Adipocyte (in vitro differentiated cells): ENCODE measurements at regions not wholly inside any gene's neighbourhood (a gene's known extent, or its start where the extent isn't known, plus 50 kb on each side); places are given as distances from the start of the nearest gene placed in this dataset.
"Not testable (repeated sequence)": the region's sequence is repeated elsewhere in the genome, so short reads cannot be mapped to it uniquely, and the experiment has no call there.

Experiments used
- DNase-seq: peaks from one replicate; pipeline ENCODE4 v3.0.0-alpha.2; 2015; ENCODE audit warnings: low read depth
- H3K27me3 ChIP-seq: replicated peaks from 2 replicates; pipeline ENCODE4 v1.7.0; 2013; ENCODE audit warnings: mild to moderate bottlenecking, low read length, moderate library complexity; ENCODE audit not compliant: control insufficient read depth, insufficient read depth
- H3K36me3 ChIP-seq: 2 replicates; pipeline ENCODE4 v1.7.0; 2013; ENCODE audit warnings: low read length, mild to moderate bottlenecking, moderate library complexity; ENCODE audit not compliant: control insufficient read depth, insufficient read depth, severe bottlenecking
- H3K4me1 ChIP-seq: 2 replicates; pipeline ENCODE4 v1.7.0; 2013; ENCODE audit warnings: mild to moderate bottlenecking, low read length, moderate library complexity; ENCODE audit not compliant: control insufficient read depth, insufficient read depth
- H3K4me3 ChIP-seq: 2 replicates; pipeline ENCODE4 v1.7.0; 2013; ENCODE audit warnings: mild to moderate bottlenecking, low read length, moderate library complexity
- H3K9ac ChIP-seq: 2 replicates; pipeline ENCODE4 v1.7.0; 2013; ENCODE audit warnings: mild to moderate bottlenecking, low read length, moderate library complexity
- H3K9me3 ChIP-seq: 2 replicates; pipeline ENCODE4 v1.7.0; 2013; ENCODE audit warnings: mild to moderate bottlenecking, low read length, moderate library complexity; ENCODE audit not compliant: control insufficient read depth

DNA sequence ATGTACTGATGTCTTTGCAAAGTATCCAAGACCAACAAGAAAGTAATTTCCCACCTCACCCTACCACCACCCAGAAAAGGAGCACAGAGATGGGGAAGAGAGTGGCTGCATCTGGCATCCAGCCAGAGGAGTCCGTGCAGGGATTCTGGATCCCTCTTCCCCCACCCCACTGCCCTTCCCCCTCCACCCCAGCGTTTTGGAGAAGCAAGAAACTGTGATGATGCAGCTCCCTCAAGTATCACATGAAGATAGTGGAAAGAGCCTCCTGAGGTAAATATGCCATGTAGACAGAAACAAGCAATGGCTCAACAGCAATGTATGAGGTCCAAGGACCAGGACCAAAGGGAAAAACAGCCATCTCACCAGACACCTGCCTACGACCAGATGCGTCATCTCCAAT lies 153.8 kb downstream of the DEPDC1B start:
- DNase-seq, result no peak
- Histone ChIP-seq H3K27me3 (no peaks in the 10 kb centered on the region), H3K4me1 (peaks cover 12% of the 10 kb centered on the region), H3K4me3 (no peak overlapping the region), H3K36me3 (no peaks in the 10 kb centered on the region), H3K9ac (no peak overlapping the region), H3K9me3 (no peaks in the 10 kb centered on the region)

DNA sequence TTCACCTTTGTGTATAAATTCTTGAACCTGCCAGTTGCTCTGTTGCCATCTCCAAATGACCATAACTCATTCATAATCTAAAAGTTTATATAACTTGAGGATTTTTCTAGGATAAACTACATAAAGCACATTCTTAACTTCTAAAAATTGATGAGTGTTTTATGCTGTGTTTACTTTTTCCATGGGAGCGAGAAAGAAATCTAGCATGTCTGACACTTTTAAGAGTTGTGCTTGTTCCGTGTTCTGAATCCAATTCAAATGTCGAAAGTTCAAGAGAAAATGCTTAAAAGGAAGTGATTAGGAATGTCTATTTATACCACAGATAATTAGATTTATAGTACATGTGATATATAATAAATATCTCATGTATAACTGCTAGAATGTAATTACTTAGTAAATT lies 154.4 kb downstream of the DEPDC1B start:
- Histone ChIP-seq H3K9me3 (no peaks in the 10 kb centered on the region), H3K36me3 (no peaks in the 10 kb centered on the region), H3K27me3 (no peaks in the 10 kb centered on the region), H3K4me3 (no peak overlapping the region), H3K9ac (no peak overlapping the region), H3K4me1 (peaks cover 15% of the 10 kb centered on the region)
- DNase-seq, result no peak

DNA sequence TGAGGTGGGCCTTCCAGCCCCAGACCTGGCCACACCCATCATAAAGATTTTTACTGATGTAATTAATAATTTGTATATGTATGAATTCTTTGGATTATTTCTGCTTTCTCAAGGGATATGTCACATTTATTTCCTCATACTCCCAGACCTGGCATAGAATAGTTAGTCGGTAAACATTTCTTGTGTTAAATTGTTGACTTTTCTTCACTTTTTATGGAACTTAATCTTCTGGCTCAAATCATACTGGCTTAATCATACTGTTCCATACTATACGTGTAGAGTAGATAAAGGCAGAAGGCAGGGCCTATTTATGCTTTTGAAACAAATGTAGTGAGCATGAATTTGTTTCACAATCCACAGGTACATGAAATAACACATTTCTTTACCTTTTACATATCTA lies 155.8 kb downstream of the DEPDC1B start:
- no peak overlapping the region for H3K9ac ChIP-seq
- H3K4me1 ChIP-seq, result peaks cover 15% of the 10 kb centered on the region
- DNase-seq, result no peak
- no peaks in the 10 kb centered on the region for H3K9me3 ChIP-seq
- no peaks in the 10 kb centered on the region for H3K27me3 ChIP-seq
- H3K36me3 ChIP-seq, result no peaks in the 10 kb centered on the region
- H3K4me3 ChIP-seq, result no peak overlapping the region

DNA sequence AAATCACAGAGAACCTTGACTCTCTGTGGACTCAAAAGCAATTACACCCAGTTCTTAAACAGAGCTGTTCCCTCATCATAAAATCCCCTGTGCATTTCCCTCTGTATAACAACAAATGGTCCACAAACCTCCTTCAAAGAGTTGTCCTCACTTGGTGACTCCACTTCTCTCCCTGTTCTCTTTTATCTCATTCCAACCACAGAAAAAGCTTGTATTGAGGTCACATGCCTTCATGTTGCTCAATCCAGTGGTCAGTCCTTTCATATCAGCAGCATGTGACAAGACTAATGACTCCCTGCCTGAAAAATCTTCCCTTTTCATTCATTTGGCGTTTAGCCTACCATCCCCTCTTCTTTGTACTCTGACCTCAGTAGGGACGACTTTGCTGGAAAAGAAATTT lies 158.0 kb downstream of the DEPDC1B start:
- peak; percentile 34 for DNase-seq
- H3K36me3 ChIP-seq, result no peaks in the 10 kb centered on the region
- H3K27me3 ChIP-seq, result no peaks in the 10 kb centered on the region
- H3K9ac ChIP-seq, result no peak overlapping the region
- no peaks in the 10 kb centered on the region for H3K9me3 ChIP-seq
- no peak overlapping the region for H3K4me3 ChIP-seq
- H3K4me1 ChIP-seq, result peaks cover 15% of the 10 kb centered on the region

DNA sequence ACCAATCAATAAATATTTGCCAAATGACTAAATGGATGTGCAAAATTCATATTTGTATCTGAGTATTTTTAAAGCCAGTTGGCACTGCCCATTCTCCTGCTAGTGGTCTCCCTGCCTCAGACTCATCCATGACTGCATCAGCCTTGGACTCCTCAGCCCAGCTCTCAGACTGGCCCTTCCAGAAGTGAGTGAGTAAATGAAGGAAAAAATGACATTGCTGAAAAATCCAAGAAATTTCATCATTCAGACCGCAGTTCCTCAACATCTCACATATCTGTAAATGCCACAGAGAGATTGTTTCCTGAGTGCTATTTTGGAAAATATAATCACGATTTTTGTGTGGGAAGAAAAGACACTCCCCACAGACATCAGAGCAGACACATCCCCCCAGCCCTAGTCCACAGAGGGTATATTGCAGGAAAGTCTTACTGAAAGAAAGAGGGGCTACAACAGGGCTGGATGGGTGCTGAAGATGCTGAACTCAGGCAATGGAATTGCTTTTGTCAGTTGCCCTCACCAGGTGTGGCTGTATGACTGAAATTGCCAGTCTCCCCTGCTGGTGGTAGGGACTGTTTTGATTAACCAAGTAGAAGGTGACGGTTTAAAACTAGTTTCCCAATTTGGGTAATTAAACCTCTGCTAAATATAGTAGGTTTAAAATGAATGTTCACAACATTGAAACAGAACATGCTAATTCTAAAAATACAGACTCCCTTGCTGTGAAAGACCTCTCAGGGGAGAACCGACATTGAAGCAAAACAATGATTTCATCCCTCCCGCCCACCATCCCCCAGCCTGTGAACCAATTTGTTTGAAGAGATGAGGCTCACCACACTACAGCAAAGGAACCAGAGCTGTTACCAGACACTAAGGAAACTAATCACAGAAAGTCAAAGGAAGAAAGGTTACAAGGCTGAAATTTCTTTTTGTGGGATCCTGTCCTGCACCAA lies 158.8 kb downstream of the DEPDC1B start:
- DNase-seq, result peak; percentile 71
- H3K36me3 ChIP-seq, result no peaks in the 10 kb centered on the region
- H3K27me3 ChIP-seq, result no peaks in the 10 kb centered on the region
- peaks cover 15% of the 10 kb centered on the region for H3K4me1 ChIP-seq
- H3K9me3 ChIP-seq, result no peaks in the 10 kb centered on the region
- peak overlapping the region; percentile 10 for H3K4me3 ChIP-seq
- H3K9ac ChIP-seq, result peak overlapping the region; percentile 55

DNA sequence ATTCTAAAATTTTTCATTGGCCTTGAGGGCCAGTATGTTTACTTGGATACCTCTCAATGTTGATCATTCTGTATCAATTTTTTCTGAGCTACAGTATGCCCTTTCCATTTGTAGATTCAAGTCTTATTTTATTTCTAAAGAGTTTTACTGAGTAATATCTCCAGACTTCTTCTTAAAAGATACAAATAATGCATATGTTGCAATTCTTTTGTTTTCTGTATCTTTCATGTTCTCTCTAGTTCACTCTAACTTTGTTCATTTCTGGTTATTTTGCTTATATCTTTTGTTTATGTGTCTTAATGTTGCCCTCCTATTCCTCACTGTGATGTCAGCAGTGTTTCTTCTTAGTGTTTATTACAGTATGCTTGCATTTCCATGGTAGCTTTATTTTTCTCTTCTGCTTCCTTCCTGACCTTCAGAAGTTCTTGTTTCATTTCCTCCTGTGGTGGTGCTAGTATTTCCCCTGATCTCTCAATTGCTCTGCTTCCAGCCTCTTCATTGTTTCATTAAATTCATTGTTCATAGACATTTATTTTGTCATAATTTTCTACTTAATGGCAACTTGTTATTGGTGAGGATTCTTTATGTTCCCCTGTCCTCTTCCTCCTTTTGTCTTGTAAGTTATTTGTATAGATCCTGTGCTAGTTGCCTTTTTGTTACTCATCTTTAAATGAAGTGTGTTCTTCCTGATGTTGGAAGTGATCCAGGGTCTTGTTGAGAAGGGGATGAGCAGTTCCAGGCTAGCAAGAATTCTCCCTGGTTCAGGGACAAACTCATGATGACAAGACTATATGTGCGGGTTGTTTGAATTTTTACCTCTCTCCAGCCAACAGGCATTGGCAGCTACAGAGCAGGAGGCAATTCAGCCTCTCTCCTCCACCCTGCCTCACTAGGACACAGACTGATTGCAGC lies 160.8 kb downstream of the DEPDC1B start:
- Histone ChIP-seq H3K4me3 (no peak overlapping the region), H3K36me3 (no peaks in the 10 kb centered on the region), H3K9ac (no peak overlapping the region), H3K27me3 (no peaks in the 10 kb centered on the region), H3K9me3 (no peaks in the 10 kb centered on the region), H3K4me1 (peaks cover 15% of the 10 kb centered on the region)
- DNase-seq, result no peak

DNA sequence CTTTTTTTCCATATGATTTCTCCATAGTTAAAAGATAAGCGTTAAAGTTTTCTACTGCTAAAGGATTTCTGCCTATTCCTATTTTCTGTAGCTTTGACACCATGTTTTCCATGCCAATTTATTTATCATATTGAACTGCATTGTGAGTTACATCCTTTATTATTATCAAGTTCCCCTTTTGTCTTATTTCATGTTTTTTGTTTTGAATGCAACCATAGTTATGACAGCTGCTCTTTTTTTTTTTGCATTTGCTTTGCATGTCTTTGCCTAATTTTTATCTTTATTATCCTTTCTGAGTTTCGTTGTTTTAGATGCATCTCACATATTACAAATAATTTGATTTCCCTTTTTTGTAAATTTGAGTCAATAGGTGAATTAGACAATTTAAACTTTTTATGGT lies 161.5 kb downstream of the DEPDC1B start:
- H3K4me1 ChIP-seq, result peaks cover 15% of the 10 kb centered on the region
- no peak overlapping the region for H3K9ac ChIP-seq
- no peak for DNase-seq
- no peak overlapping the region for H3K4me3 ChIP-seq
- H3K27me3 ChIP-seq, result no peaks in the 10 kb centered on the region
- no peaks in the 10 kb centered on the region for H3K36me3 ChIP-seq
- no peaks in the 10 kb centered on the region for H3K9me3 ChIP-seq

DNA sequence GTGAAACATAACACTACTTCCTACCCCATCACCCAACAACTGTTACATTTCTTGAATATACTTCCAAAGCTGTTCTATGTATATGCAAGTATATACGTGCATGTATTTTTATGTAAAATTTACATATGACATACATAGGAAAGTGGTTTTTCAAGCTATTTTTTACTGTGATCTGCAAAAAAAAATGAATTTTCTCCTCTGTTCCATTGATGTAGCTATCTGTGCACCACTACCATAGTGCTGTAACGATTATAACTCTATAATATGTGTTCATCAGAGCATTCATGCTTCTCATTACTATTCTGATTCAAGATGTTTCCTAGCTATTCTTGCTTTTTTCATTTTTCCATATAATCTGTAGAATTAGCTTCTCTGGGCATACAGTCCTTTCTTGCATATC lies 164.0 kb downstream of the DEPDC1B start:
- Histone ChIP-seq H3K27me3 (no peaks in the 10 kb centered on the region), H3K36me3 (no peaks in the 10 kb centered on the region), H3K4me1 (peaks cover under 1% of the 10 kb centered on the region), H3K9me3 (no peaks in the 10 kb centered on the region), H3K9ac (no peak overlapping the region), H3K4me3 (no peak overlapping the region)
- no peak for DNase-seq

DNA sequence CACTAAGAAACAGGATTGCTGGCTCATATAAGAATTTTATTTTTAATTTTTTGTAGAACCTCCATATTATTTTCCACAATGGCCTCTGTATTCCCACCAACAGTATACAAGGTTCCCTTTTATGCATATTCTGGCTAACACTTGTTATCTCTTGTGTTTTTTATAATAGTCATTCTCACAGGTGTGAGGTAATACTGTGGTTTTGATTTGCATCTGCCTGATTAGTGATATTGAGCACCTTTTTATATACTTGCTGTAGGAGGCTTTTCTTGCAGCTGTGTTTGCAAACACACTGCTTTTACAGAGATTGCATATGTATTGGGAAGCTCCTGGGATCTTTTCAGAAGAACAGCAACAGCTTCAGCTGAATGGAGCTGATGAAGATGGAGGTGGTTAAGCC lies 164.8 kb downstream of the DEPDC1B start:
- no peaks in the 10 kb centered on the region for H3K4me1 ChIP-seq
- no peaks in the 10 kb centered on the region for H3K27me3 ChIP-seq
- no peak overlapping the region for H3K4me3 ChIP-seq
- H3K9ac ChIP-seq, result no peak overlapping the region
- no peaks in the 10 kb centered on the region for H3K36me3 ChIP-seq
- no peak for DNase-seq
- H3K9me3 ChIP-seq, result no peaks in the 10 kb centered on the region

DNA sequence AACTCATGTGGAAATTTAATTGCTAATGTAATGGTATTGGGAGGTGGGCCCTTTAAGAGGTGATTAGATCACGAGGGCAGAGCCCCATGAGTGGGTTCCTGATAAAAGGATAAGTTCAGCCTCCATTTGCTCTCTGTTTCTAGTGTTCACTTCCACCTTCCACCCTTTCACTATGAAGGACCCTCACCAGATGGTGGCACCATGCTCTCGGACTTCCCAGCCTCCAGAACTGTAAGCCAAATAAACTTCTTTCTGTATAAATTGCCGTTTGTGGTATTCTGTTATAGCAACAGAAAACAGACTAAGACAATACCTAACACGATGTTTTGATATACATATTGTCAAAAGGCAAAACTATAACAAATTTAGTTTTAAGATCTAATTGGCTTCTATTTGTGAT lies 166.2 kb downstream of the DEPDC1B start:
- Histone ChIP-seq H3K4me1 (no peaks in the 10 kb centered on the region), H3K9ac (no peak overlapping the region), H3K9me3 (no peaks in the 10 kb centered on the region), H3K27me3 (no peaks in the 10 kb centered on the region), H3K4me3 (no peak overlapping the region), H3K36me3 (no peaks in the 10 kb centered on the region)
- DNase-seq, result no peak

DNA sequence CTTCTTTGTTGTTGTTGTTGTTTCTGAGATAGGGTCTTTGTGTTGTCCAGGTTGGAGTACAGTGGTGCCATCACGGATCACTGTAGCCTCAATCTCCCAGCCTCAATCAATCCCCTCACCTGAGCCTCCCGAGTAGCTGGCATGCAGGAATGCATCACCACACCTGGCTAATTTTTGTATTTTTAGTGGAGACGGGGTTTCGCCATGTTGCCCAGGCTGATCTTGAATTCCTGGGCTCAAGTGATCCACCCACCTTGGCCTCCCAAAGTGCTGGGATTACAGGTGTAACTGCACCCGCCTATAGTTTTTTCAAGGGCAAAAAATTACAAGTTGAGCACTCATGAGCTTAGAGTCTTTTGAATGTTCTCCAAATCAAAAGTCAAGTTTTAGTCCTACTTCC lies 167.2 kb downstream of the DEPDC1B start:
- DNase-seq, H3K9me3 ChIP-seq, H3K4me3 ChIP-seq, H3K27me3 ChIP-seq, H3K36me3 ChIP-seq, H3K4me1 ChIP-seq, H3K9ac ChIP-seq: not testable (repeated sequence)
